ENCODE measurements at regions not wholly inside any gene's neighbourhood (a gene's known extent, or its start where the extent isn't known, plus 50 kb on each side); places are given as distances from the start of the nearest gene placed in this dataset.

GRCh38 chr6:84284428-84285049, 57.1 kb upstream of the CEP162 start:
- Mint-ChIP-seq H3K36me3 (ENCODE audit: unreplicated experiment) (no peaks in the 10 kb centered on the region), H3K27me3 (ENCODE audit: unreplicated experiment) (peaks cover 16% of the 10 kb centered on the region), H3K4me3 (ENCODE audit: unreplicated experiment) (no peak overlapping the region), H3K27ac (ENCODE audit: unreplicated experiment) (no peak overlapping the region), H3K4me1 (ENCODE audit: unreplicated experiment) (no peaks in the 10 kb centered on the region), H3K9me3 (ENCODE audit: unreplicated experiment) (peaks cover 5% of the 10 kb centered on the region)
- peak; percentile 32 for TF ChIP-seq CTCF (IDR thresholded peaks at IDR 0.05)
- no peak for DNase-seq (ENCODE audit: extremely low spot score, unreplicated experiment)

- Mint-ChIP-seq H3K36me3 (ENCODE audit: unreplicated experiment) (no peaks in the 10 kb centered on the region), H3K27me3 (ENCODE audit: unreplicated experiment) (peaks cover 16% of the 10 kb centered on the region)
- no peak for DNase-seq (ENCODE audit: extremely low spot score, unreplicated experiment)
Observed at GRCh38 chr6:84282550-84282949, 55.1 kb upstream of the CEP162 start.

GRCh38 chr6:84280639-84281038, 53.2 kb upstream of the CEP162 start:
- H3K27ac Mint-ChIP-seq (ENCODE audit: unreplicated experiment): no peak overlapping the region
- no peaks in the 10 kb centered on the region for H3K36me3 Mint-ChIP-seq (ENCODE audit: unreplicated experiment)
- no peak overlapping the region for H3K4me3 Mint-ChIP-seq (ENCODE audit: unreplicated experiment)
- no peaks in the 10 kb centered on the region for H3K9me3 Mint-ChIP-seq (ENCODE audit: unreplicated experiment)
- no peaks in the 10 kb centered on the region for H3K4me1 Mint-ChIP-seq (ENCODE audit: unreplicated experiment)
- H3K27me3 Mint-ChIP-seq (ENCODE audit: unreplicated experiment): peaks cover 22% of the 10 kb centered on the region
- no peak for TF ChIP-seq CTCF (IDR thresholded peaks at IDR 0.05)
- no peak for DNase-seq (ENCODE audit: extremely low spot score, unreplicated experiment)

More at GRCh38 chr6:84282550-84282949, 55.1 kb upstream of the CEP162 start:
- Mint-ChIP-seq H3K27ac (ENCODE audit: unreplicated experiment) (no peak overlapping the region), H3K4me3 (ENCODE audit: unreplicated experiment) (no peak overlapping the region), H3K4me1 (ENCODE audit: unreplicated experiment) (no peaks in the 10 kb centered on the region), H3K9me3 (ENCODE audit: unreplicated experiment) (no peaks in the 10 kb centered on the region)
- no peak for TF ChIP-seq CTCF (IDR thresholded peaks at IDR 0.05)

GRCh38 chr6:84280030-84280429, 52.6 kb upstream of the CEP162 start:
- no peak overlapping the region for H3K27ac Mint-ChIP-seq (ENCODE audit: unreplicated experiment)
- no peak for DNase-seq (ENCODE audit: extremely low spot score, unreplicated experiment)

More at GRCh38 chr6:84280030-84280429, 52.6 kb upstream of the CEP162 start:
- peaks cover 24% of the 10 kb centered on the region for H3K27me3 Mint-ChIP-seq (ENCODE audit: unreplicated experiment)
- H3K4me3 Mint-ChIP-seq (ENCODE audit: unreplicated experiment): no peak overlapping the region
- H3K36me3 Mint-ChIP-seq (ENCODE audit: unreplicated experiment): no peaks in the 10 kb centered on the region
- no peaks in the 10 kb centered on the region for H3K9me3 Mint-ChIP-seq (ENCODE audit: unreplicated experiment)
- TF ChIP-seq CTCF (IDR thresholded peaks at IDR 0.05): no peak
- no peaks in the 10 kb centered on the region for H3K4me1 Mint-ChIP-seq (ENCODE audit: unreplicated experiment)

Data from osteocyte (in vitro differentiated cells).